ENCODE measurements at regions not wholly inside any gene's neighbourhood (a gene's known extent, or its start where the extent isn't known, plus 50 kb on each side); places are given as distances from the start of the nearest gene placed in this dataset.

- no peak overlapping the region for H3K4me3 ChIP-seq
- 92% methylated on average over 10 of the region's 10 CpGs for WGBS
- DNase-seq (ENCODE audit: low spot score) = no peak
- peaks cover 6% of the 10 kb centered on the region for H3K27me3 ChIP-seq (replicated peaks; ENCODE audit: insufficient read depth)
- H3K4me1 ChIP-seq (replicated peaks) = no peaks in the 10 kb centered on the region
- intact Hi-C loops (cut with DNase I) = no loop called here
- H3K36me3 ChIP-seq = no peaks in the 10 kb centered on the region
- no peak overlapping the region for H3K27ac ChIP-seq
- TF ChIP-seq POLR2A (IDR thresholded peaks at IDR 0.05) = no peak
- TF ChIP-seq, protein P1, sequence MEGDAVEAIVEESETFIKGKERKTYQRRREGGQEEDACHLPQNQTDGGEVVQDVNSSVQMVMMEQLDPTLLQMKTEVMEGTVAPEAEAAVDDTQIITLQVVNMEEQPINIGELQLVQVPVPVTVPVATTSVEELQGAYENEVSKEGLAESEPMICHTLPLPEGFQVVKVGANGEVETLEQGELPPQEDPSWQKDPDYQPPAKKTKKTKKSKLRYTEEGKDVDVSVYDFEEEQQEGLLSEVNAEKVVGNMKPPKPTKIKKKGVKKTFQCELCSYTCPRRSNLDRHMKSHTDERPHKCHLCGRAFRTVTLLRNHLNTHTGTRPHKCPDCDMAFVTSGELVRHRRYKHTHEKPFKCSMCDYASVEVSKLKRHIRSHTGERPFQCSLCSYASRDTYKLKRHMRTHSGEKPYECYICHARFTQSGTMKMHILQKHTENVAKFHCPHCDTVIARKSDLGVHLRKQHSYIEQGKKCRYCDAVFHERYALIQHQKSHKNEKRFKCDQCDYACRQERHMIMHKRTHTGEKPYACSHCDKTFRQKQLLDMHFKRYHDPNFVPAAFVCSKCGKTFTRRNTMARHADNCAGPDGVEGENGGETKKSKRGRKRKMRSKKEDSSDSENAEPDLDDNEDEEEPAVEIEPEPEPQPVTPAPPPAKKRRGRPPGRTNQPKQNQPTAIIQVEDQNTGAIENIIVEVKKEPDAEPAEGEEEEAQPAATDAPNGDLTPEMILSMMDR (IDR thresholded peaks at IDR 0.05) = no peak
- TF ChIP-seq POLR2AphosphoS5 (IDR thresholded peaks at IDR 0.05) = no peak
- no peaks in the 10 kb centered on the region for H3K9me3 ChIP-seq
Measured at GRCh38 chr6:165814679-165815078, 151.6 kb upstream of the PDE10A start.

DNA sequence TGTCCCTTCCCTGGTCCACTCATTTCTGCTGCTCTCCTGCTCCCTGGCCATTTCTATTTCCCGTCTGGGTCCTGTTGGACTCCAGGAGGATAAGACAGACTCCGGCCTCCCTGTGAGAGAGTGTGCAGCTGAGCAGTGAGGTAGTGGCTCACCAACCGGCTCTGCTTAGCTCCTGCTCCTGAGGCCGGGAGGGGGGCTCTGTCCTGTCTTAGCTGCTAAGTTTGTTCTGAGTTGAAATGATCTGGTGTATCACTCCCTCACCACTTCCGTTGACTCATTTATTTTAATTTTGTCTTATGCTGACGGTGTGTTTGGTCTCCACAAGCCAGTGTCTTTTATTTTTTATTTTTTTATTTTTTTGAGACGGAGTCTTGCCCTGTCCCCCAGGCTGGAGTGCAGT lies 148.5 kb upstream of the PDE10A start:
- DNase-seq (ENCODE audit: low spot score) = no peak
- intact Hi-C loops (cut with DNase I) = no loop called here
- Histone ChIP-seq H3K27me3 (replicated peaks; ENCODE audit: insufficient read depth) (peaks cover 4% of the 10 kb centered on the region), H3K27ac (no peak overlapping the region), H3K36me3 (no peaks in the 10 kb centered on the region), H3K9me3 (no peaks in the 10 kb centered on the region), H3K4me3 (no peak overlapping the region), H3K4me1 (replicated peaks) (no peaks in the 10 kb centered on the region)
- TF ChIP-seq POLR2A (IDR thresholded peaks at IDR 0.05) (no peak), POLR2AphosphoS5 (IDR thresholded peaks at IDR 0.05) (no peak)
- TF ChIP-seq, protein P1 (IDR thresholded peaks at IDR 0.05) = no peak
- 85% methylated on average over 7 of the region's 7 CpGs for WGBS

DNA sequence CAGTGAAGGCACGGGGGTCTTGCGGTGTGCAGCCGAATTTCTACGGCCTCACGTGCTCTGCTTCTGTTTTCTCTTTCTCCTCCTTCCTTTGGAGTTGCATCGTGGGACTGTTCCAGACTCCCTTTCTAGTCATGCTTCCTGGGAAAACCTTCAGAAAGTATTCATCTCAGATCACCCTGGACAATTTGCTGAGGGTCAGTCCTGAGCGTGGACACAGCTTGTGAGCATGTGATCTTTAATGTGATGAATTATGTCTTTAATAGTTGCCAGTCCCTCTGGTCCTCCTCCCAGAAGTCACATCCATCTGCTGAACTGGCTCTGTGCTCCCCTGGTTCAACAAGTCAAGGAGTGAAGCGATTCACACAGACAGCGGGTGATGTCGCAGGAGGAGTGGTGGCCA lies 145.0 kb upstream of the PDE10A start:
- Histone ChIP-seq H3K27ac (no peak overlapping the region), H3K4me1 (replicated peaks) (no peaks in the 10 kb centered on the region), H3K9me3 (no peaks in the 10 kb centered on the region), H3K36me3 (no peaks in the 10 kb centered on the region), H3K27me3 (replicated peaks; ENCODE audit: insufficient read depth) (no peaks in the 10 kb centered on the region), H3K4me3 (no peak overlapping the region)
- no peak for DNase-seq (ENCODE audit: low spot score)
- 89% methylated on average over 10 of the region's 10 CpGs for WGBS
- TF ChIP-seq, protein P1 (IDR thresholded peaks at IDR 0.05) = no peak
- TF ChIP-seq POLR2AphosphoS5 (IDR thresholded peaks at IDR 0.05) (no peak), POLR2A (IDR thresholded peaks at IDR 0.05) (no peak)
- intact Hi-C loops (cut with DNase I) = no loop called here

DNA sequence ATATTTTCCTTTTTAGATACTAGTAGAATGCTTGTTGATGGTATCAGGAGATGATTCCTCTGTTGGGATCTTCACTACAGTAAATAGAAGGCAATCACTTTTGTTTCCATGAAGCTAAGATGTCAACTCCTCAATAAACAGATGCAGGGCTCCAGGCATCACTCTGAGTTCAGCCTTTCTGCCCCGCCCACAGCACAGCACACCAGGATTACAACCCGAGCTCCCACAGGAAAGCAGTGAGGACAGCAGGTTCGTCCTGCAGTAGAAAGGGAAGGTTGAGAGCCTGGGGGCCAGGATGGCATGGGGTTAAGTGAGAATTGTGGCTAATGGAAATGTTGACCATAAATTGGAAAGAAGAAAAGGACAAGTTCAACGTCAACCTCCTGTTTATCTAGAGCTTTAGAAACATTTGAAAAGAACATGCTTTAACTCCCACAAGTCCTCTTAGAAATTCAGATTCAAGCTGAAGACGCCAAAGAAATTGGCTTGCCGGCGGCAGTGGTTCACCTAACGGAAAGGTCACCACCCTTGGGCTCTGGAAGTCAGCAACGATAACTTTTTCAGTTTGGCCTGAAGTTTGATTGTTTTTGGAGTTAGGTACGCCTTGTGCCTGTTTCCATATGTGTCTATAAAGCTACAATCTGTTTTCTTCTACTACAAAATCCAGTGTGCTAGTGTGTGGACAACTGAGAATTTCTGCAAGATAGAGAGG lies 144.4 kb upstream of the PDE10A start:
- H3K27me3 ChIP-seq (replicated peaks; ENCODE audit: insufficient read depth) = no peaks in the 10 kb centered on the region
- TF ChIP-seq, protein P1 (IDR thresholded peaks at IDR 0.05) = no peak
- TF ChIP-seq POLR2A (IDR thresholded peaks at IDR 0.05) (no peak), POLR2AphosphoS5 (IDR thresholded peaks at IDR 0.05) (no peak)
- intact Hi-C loops (cut with DNase I) = no loop called here
- H3K9me3 ChIP-seq = no peaks in the 10 kb centered on the region
- H3K4me1 ChIP-seq (replicated peaks) = no peaks in the 10 kb centered on the region
- no peak for DNase-seq (ENCODE audit: low spot score)
- WGBS = 66% methylated on average over 10 of the region's 10 CpGs
- H3K27ac ChIP-seq = no peak overlapping the region
- H3K36me3 ChIP-seq = no peaks in the 10 kb centered on the region
- no peak overlapping the region for H3K4me3 ChIP-seq

DNA sequence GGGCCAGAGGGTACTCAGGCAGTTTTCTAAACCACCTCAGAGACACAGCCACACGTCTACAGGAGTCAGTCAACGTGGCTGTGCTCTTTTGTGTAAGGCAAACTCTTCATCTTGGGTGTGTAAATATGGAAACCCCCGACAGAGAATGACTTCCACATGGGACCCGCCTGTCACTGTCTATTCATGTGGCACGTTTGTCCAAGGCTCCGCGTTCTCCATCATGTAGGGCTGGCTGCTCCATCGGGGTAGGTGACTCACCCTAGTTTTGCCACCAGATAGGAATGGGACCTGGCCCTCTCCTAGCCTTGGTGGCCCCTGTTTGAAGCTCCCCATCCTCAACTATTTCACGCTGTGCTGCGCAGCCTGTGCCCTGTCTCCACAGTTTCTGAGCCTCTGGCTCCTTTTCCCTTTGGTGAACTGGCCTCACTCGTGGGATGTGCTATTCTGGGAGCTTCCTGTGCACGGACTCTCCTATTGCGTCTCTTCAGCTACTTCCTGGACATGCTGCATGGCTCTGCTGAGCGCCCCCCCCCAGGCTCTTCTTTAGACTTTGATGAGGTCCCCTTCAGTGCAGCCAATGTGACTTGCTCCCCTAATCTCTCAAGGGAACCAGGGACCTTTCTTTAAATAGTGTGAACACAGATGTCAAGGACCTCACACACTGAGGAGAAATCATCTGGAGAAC lies 143.2 kb upstream of the PDE10A start:
- DNase-seq (ENCODE audit: low spot score) = no peak
- H3K36me3 ChIP-seq = no peaks in the 10 kb centered on the region
- intact Hi-C loops (cut with DNase I) = no loop called here
- H3K27me3 ChIP-seq (replicated peaks; ENCODE audit: insufficient read depth) = no peaks in the 10 kb centered on the region
- no peak overlapping the region for H3K27ac ChIP-seq
- no peaks in the 10 kb centered on the region for H3K4me1 ChIP-seq (replicated peaks)
- H3K9me3 ChIP-seq = no peaks in the 10 kb centered on the region
- WGBS = 77% methylated on average over 14 of the region's 14 CpGs
- no peak overlapping the region for H3K4me3 ChIP-seq
- TF ChIP-seq POLR2AphosphoS5 (IDR thresholded peaks at IDR 0.05) (no peak), POLR2A (IDR thresholded peaks at IDR 0.05) (no peak)
- TF ChIP-seq, protein P1 (IDR thresholded peaks at IDR 0.05) = no peak

All from prostate gland (tissue), 2 donors.